HL-60 (cell line): ENCODE measurements at regions not wholly inside any gene's neighbourhood (a gene's known extent, or its start where the extent isn't known, plus 50 kb on each side); places are given as distances from the start of the nearest gene placed in this dataset.
"Not testable (repeated sequence)": the region's sequence is repeated elsewhere in the genome, so short reads cannot be mapped to it uniquely, and the experiment has no call there.

Experiments
- DNase-seq, 2 experiments: peaks; one replicate each; pipeline ENCODE4 v3.0.0-alpha.2; 2010 to 2020; ENCODE audit warnings: low read depth in 1 of 2, low spot score in 1 of 2
- H3K27ac ChIP-seq: fragments of 250-450 bp; sonication (Bioruptor Pico); replicated peaks from 2 replicates; pipeline ENCODE4 v1.5.1; 2020; ENCODE audit warnings: mild to moderate bottlenecking, moderate library complexity
- H3K27me3 ChIP-seq: fragments of 250-450 bp; sonication (Bioruptor Pico); 2 replicates; pipeline ENCODE4 v1.5.1; 2021; ENCODE audit warnings: mild to moderate bottlenecking, moderate library complexity; ENCODE audit not compliant: insufficient read depth, poor library complexity, severe bottlenecking
- H3K4me3 ChIP-seq: replicated peaks from 2 replicates; pipeline ENCODE4 v1.5.1; 2011; ENCODE audit warnings: mild to moderate bottlenecking, control low read depth, low read length; ENCODE audit not compliant: insufficient read depth
- CTCF ChIP-seq: IDR thresholded peaks from one replicate; pipeline ENCODE4 v1.5.1; 2011; ENCODE audit warnings: low read length, control low read depth, inconsistent platforms; ENCODE audit not compliant: insufficient read depth
- GABPA ChIP-seq: IDR thresholded peaks from 2 replicates; pipeline ENCODE4 v1.6.1; 2012; ENCODE audit warnings: low read depth
- POLR2AphosphoS5 ChIP-seq: IDR thresholded peaks from 2 replicates; pipeline ENCODE4 v1.6.1; 2012; ENCODE audit warnings: low read depth
- SPI1 ChIP-seq: IDR thresholded peaks from 2 replicates; pipeline ENCODE4 v1.6.1; 2012; ENCODE audit warnings: low read depth, mild to moderate bottlenecking, borderline replicate concordance
- TF ChIP-seq, protein P1 (sequence below): IDR thresholded peaks from 2 replicates; pipeline ENCODE4 v1.6.1; 2012; ENCODE audit warnings: low read depth; ENCODE audit not compliant: insufficient replicate concordance

DNA sequence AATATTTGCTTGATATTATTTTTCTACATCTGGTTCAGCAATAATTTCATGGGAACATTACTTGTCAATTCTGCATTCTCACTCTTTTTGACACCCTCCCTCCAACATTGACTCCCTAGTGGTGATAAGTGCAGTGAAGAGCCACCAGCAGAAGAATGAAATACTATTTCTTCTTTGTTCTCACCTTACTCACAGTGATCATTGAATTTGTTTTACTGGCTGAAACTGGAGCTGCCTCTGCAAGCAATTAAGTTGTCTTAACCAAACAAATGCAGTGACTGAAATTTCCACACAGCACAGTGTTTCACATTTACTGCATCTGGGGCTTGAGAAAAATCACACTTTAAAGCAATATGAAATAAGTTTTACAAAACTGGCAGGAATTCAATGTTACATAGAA is 189.8 kb downstream of the JRKL start:
- H3K4me3 ChIP-seq = no peak overlapping the region

DNA sequence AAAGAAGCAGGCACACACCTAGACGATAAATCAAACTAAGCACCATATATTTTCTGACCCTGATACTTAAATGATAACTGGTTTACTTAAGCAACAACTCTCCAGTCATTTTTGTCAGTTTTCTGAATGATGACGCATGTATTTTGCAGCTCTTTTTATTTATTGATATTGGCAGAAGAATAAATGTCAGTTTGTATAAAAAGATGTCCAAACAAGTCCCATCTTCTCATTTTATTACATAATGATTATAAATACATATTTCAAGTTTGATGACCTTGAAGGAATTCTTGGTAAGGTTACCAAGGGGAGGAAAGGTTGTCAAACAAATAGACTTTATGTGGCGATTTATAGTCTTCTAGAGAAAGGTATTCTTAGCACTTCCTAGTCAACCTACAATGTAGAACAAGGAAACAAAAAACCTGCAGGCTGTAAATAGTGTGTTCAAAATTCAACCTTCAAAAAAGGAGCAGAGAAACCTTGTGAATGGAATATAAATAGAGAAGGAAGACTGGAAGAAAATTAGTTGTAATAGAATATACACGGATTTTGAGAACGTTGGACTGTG is 190.7 kb downstream of the JRKL start:
- Histone ChIP-seq H3K27ac (no peak overlapping the region), H3K4me3 (no peak overlapping the region)
- no peak for DNase-seq

More for the DNA sequence above, 189.8 kb downstream of the JRKL start:
- Histone ChIP-seq H3K27me3 (no peaks in the 10 kb centered on the region), H3K27ac (no peak overlapping the region)
- TF ChIP-seq, protein P1, sequence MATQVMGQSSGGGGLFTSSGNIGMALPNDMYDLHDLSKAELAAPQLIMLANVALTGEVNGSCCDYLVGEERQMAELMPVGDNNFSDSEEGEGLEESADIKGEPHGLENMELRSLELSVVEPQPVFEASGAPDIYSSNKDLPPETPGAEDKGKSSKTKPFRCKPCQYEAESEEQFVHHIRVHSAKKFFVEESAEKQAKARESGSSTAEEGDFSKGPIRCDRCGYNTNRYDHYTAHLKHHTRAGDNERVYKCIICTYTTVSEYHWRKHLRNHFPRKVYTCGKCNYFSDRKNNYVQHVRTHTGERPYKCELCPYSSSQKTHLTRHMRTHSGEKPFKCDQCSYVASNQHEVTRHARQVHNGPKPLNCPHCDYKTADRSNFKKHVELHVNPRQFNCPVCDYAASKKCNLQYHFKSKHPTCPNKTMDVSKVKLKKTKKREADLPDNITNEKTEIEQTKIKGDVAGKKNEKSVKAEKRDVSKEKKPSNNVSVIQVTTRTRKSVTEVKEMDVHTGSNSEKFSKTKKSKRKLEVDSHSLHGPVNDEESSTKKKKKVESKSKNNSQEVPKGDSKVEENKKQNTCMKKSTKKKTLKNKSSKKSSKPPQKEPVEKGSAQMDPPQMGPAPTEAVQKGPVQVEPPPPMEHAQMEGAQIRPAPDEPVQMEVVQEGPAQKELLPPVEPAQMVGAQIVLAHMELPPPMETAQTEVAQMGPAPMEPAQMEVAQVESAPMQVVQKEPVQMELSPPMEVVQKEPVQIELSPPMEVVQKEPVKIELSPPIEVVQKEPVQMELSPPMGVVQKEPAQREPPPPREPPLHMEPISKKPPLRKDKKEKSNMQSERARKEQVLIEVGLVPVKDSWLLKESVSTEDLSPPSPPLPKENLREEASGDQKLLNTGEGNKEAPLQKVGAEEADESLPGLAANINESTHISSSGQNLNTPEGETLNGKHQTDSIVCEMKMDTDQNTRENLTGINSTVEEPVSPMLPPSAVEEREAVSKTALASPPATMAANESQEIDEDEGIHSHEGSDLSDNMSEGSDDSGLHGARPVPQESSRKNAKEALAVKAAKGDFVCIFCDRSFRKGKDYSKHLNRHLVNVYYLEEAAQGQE = no peak
- no peak for DNase-seq

DNA sequence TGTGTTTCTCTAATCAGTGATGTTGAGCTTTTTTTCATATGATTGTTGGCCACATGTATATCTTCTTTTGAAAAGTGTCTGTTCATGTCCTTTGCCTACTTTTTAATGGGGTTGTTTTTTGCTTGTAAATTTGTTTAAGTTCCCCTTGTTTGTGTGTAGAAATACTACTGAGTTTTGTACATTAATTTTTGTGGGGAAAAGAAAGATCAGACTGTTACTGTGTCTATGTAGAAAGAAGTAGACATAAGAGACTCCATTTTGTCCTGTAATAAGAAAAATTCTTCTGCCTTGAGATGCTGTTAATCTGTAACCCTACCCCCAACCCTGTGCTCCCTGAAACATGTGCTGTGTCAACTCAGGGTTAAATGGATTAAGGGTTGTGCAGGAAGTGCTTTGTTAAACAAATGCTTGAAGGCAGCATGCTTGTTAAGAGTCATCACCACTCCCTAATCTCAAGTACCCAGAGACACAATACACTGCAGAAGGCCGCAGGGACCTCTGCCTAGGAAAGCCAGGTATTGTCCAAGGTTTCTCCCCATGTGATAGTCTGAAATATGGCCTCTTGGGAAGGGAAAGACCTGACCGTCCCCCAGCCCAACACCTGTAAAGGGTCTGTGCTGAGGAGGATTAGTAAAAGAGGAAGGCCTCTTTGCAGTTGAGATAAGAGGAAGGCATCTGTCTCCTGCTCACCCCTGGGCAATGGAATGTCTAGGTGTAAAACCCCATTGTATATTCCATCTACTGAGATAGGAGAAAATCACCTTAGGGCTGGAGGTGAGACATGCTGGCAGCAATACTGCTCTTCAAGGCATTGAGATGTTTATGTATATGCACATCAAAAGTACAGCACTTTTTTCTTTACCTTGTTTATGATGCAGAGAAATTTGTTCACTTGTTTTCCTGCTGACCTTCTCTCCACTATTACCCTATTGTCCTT is 196.4 kb downstream of the JRKL start:
- not testable (repeated sequence) for H3K27me3 ChIP-seq, DNase-seq, H3K4me3 ChIP-seq, H3K27ac ChIP-seq

More for the DNA sequence above, 190.7 kb downstream of the JRKL start:
- H3K27me3 ChIP-seq = no peaks in the 10 kb centered on the region
- TF ChIP-seq POLR2AphosphoS5 (no peak), CTCF (no peak), SPI1 (no peak), GABPA (no peak)
- TF ChIP-seq, protein P1 = no peak

- not testable (repeated sequence) for DNase-seq, H3K4me3 ChIP-seq, H3K27me3 ChIP-seq, H3K27ac ChIP-seq
These were observed 199.0 kb downstream of the JRKL start for GRCh38 chr11:96588793-96589192.

- Histone ChIP-seq H3K27me3 (no peaks in the 10 kb centered on the region), H3K27ac (no peak overlapping the region), H3K4me3 (no peak overlapping the region)
- no peak for DNase-seq
- TF ChIP-seq SPI1 (no peak), POLR2AphosphoS5 (no peak), GABPA (no peak), CTCF (no peak)
- TF ChIP-seq, protein P1 = no peak
These were observed 205.2 kb downstream of the JRKL start for GRCh38 chr11:96595011-96595410.
